Muscle layer of colon (tissue), 2 donors: ENCODE measurements at regions not wholly inside any gene's neighbourhood (a gene's known extent, or its start where the extent isn't known, plus 50 kb on each side); places are given as distances from the start of the nearest gene placed in this dataset.

Experiments
- H3K27ac ChIP-seq: one replicate; pipeline ENCODE4 v1.7.0; 2013; ENCODE audit warnings: low read depth, mild to moderate bottlenecking, low read length, moderate library complexity
- H3K27me3 ChIP-seq, 2 donors: one replicate each; pipeline ENCODE4 v1.7.0; 2013; ENCODE audit warnings: low read length in 2 of 2, mild to moderate bottlenecking in 2 of 2; ENCODE audit not compliant: insufficient read depth in 2 of 2, control insufficient read depth in 1 of 2
- H3K36me3 ChIP-seq: one replicate; pipeline ENCODE4 v1.7.0; 2013; ENCODE audit warnings: mild to moderate bottlenecking, low read length; ENCODE audit not compliant: insufficient read depth
- H3K4me1 ChIP-seq: one replicate; pipeline ENCODE4 v1.7.0; 2013; ENCODE audit warnings: mild to moderate bottlenecking, low read length; ENCODE audit not compliant: insufficient read depth
- H3K4me3 ChIP-seq, 2 donors: one replicate each; pipeline ENCODE4 v1.7.0; 2013; ENCODE audit warnings: low read length in 2 of 2, low read depth in 1 of 2, mild to moderate bottlenecking in 1 of 2, moderate library complexity in 1 of 2
- H3K9ac ChIP-seq: one replicate; pipeline ENCODE4 v1.7.0; 2013; ENCODE audit warnings: low read length
- H3K9me3 ChIP-seq: one replicate; pipeline ENCODE4 v1.7.0; 2013; ENCODE audit warnings: mild to moderate bottlenecking, low read length
- donor health status: abdominal sarcoma.
- donor health status: Adenocarcinoma of cecum.

DNA sequence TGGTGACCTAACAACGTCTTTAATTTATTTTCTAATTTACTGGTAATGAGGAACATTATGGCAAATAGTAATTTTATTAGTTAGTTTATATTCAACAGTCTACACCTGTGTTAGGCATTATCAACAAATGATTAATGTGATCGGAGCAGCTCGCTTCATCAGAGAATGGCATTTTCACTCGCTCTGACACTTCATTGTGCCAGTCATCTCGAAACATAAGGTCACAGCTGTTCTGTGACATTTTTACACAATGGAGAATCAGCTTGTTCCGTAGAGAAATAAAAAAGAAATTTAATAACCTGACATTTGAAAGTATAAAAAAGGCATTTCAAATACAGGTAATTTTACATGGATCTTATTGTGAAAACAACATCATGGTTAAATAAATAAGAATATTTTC, 858.4 kb downstream of the SLITRK6 start:
- H3K9me3 ChIP-seq, result no peaks in the 10 kb centered on the region
- H3K9ac ChIP-seq, result no peak overlapping the region
- H3K27ac ChIP-seq, result no peak overlapping the region
- no peaks in the 10 kb centered on the region for H3K4me1 ChIP-seq
- H3K36me3 ChIP-seq, result no peaks in the 10 kb centered on the region
- H3K27me3 ChIP-seq, result no peaks in the 10 kb centered on the region
- no peak overlapping the region for H3K4me3 ChIP-seq

- Histone ChIP-seq H3K27me3 (no peaks in the 10 kb centered on the region), H3K9me3 (no peaks in the 10 kb centered on the region), H3K4me3 (no peak overlapping the region), H3K4me1 (no peaks in the 10 kb centered on the region), H3K36me3 (no peaks in the 10 kb centered on the region), H3K9ac (no peak overlapping the region), H3K27ac (no peak overlapping the region)
These were observed 859.1 kb downstream of the SLITRK6 start for GRCh38 chr13:84940167-84940566.

- peak overlapping the region in 1 of 2 donors; percentile 32 for H3K4me3 ChIP-seq
- H3K27ac ChIP-seq, result no peak overlapping the region
- H3K4me1 ChIP-seq, result no peaks in the 10 kb centered on the region
- H3K9ac ChIP-seq, result no peak overlapping the region
- H3K27me3 ChIP-seq, result no peaks in the 10 kb centered on the region
- H3K36me3 ChIP-seq, result no peaks in the 10 kb centered on the region
- no peaks in the 10 kb centered on the region for H3K9me3 ChIP-seq
These were observed 864.3 kb downstream of the SLITRK6 start for GRCh38 chr13:84934911-84935310.

DNA sequence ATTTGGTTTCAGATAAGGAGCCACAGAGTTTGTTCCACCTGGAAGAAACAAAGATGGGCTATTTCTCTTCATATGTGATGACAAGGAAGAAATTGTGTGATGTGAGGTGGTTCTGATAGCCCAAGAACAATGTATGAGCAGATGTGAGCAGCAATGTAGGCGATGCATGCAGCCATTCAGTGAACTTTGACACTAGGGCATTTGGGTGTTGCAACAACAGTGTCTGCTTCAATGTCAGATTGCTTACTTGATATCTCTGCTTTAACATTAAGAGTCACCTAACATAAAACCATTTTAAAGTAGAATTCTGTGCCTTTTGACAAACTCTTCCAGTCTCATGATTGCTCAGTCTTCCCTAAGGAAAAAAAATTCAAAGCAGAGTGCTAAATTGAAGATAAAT, 865.4 kb downstream of the SLITRK6 start:
- Histone ChIP-seq H3K9ac (no peak overlapping the region), H3K36me3 (no peaks in the 10 kb centered on the region), H3K4me1 (no peaks in the 10 kb centered on the region), H3K4me3 (no peak overlapping the region), H3K27ac (no peak overlapping the region), H3K27me3 (no peaks in the 10 kb centered on the region), H3K9me3 (no peaks in the 10 kb centered on the region)

- H3K36me3 ChIP-seq, result no peaks in the 10 kb centered on the region
- H3K9me3 ChIP-seq, result no peaks in the 10 kb centered on the region
- H3K27ac ChIP-seq, result no peak overlapping the region
- H3K4me1 ChIP-seq, result no peaks in the 10 kb centered on the region
- H3K9ac ChIP-seq, result no peak overlapping the region
- no peaks in the 10 kb centered on the region for H3K27me3 ChIP-seq
- H3K4me3 ChIP-seq, result no peak overlapping the region
These were observed 868.0 kb downstream of the SLITRK6 start for GRCh38 chr13:84931264-84931663.

DNA sequence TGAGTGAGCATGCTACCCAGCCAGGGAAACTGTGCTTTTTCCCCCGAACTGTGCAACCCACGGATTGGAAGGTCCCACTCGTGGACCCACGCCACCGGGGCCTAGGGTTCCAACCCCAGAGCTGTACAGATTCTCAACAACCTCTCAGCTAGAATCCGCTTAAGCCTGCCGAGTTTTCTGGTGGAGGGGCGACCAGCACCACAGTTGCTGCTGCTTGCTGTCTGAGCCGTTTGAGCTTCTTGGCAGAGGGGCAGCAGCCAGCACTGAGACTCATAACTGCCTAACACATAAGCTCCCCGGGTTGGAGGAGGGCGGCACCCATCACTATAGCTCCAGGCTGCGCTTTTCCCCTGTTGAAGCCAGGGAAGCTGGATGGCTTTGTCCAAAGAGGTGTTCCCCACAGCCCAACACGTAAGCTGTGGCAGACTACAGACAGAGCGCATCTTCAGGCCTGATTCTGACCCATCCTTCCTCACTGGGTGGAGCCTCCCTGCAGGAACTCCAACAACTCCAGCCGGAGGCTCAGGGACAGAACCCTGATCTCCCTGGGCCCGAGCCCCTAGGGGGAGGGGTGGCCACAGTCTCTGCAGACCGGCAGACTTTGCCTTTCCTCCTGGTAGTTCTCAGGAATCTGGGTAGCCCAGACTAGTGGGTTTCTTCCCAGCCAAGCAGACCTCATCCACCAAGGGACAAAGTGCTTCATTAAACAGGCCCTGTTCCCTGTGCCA, 871.6 kb downstream of the SLITRK6 start:
- no peak overlapping the region for H3K4me3 ChIP-seq
- no peaks in the 10 kb centered on the region for H3K27me3 ChIP-seq
- no peaks in the 10 kb centered on the region for H3K9me3 ChIP-seq
- H3K4me1 ChIP-seq, result no peaks in the 10 kb centered on the region
- H3K9ac ChIP-seq, result no peak overlapping the region
- H3K36me3 ChIP-seq, result no peaks in the 10 kb centered on the region
- H3K27ac ChIP-seq, result no peak overlapping the region

DNA sequence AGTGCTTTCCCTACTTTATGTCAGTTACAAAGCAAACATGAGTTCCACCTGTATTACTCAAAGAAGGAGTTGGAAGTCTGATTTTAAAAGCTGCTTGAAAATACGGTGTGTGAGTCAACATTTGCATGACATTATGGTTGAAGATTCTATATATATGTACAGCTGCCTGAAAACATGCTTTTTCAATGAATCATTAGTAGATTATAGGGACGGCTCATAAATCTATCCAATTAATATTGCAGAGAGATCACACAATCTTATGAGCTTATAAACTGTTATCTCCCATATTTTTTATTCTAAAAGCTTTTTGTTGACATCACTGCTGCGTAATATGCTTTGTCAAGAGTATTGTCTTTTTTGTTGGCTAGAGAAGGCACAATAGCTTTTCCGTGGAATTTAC, 873.8 kb downstream of the SLITRK6 start:
- Histone ChIP-seq H3K4me1 (no peaks in the 10 kb centered on the region), H3K4me3 (no peak overlapping the region), H3K9me3 (no peaks in the 10 kb centered on the region), H3K9ac (no peak overlapping the region), H3K27ac (no peak overlapping the region), H3K27me3 (no peaks in the 10 kb centered on the region), H3K36me3 (no peaks in the 10 kb centered on the region)

DNA sequence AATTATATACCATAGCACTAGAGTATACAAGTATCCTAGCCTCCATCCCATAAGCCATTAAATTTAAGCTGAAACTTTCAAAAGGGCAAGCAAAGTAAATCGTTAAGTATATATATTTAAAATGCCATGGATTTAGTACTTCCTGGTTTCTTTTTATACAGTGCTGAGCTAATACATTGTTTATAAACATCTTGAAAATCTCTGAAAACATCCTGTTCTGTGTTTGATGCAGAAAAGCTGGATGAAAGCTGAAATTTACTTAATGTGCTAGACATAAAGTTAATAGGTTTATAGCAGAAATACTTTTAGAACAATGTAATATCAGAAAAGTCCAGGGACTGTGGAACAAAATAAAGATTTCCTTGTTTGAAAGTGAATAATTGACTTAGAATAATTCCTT, 875.4 kb downstream of the SLITRK6 start:
- Histone ChIP-seq H3K9me3 (no peaks in the 10 kb centered on the region), H3K4me3 (no peak overlapping the region), H3K36me3 (no peaks in the 10 kb centered on the region), H3K27ac (no peak overlapping the region), H3K9ac (no peak overlapping the region), H3K4me1 (no peaks in the 10 kb centered on the region), H3K27me3 (no peaks in the 10 kb centered on the region)

DNA sequence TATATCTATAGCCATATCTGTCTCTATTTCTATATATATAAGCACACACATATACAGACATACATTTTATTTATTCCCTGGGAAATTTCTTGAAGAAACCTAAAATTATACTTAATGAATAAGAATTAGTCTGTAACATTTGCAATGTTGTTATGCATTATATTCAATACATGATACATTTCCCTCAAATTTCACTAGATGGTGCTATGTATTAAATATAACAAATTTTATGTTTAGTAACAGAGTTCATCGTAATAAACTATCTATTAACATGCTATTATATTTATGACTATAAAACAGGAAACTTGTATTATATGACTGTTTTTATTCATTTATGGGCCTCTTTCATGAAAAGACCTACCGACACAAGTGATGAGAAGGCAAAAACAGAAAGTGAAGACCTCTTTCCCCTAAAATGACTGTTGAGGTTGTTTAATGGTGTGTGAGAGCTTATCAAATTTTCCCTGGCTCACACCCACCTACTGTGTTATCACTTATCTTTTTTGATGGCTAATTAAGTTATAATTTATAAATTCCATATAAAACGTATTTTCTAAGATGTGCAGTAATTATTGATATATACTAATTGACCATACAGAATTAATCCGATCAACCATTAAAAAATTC, 881.9 kb downstream of the SLITRK6 start:
- Histone ChIP-seq H3K4me3 (no peak overlapping the region), H3K9me3 (no peaks in the 10 kb centered on the region), H3K4me1 (no peaks in the 10 kb centered on the region), H3K36me3 (no peaks in the 10 kb centered on the region), H3K27ac (no peak overlapping the region), H3K27me3 (no peaks in the 10 kb centered on the region), H3K9ac (no peak overlapping the region)

DNA sequence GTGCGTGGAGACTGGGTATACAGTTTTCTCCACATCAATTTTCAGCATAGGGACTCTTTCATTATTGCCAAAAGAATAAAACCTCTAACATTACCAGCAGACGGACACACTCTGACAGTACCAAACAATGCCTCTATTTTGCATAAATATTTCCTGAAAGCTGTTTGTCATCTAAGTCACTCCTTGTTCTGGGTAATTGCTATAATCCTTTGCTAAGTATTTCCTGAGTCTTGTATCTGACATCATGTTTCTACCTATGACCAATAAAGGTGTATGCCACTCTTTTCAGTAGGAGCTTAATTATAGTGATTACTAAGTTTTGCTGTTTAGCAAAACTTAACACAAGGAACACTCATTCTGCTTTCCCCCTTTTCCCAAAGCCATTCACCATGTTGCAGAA, 886.5 kb downstream of the SLITRK6 start:
- H3K27me3 ChIP-seq, result no peaks in the 10 kb centered on the region
- no peak overlapping the region for H3K27ac ChIP-seq
- H3K36me3 ChIP-seq, result no peaks in the 10 kb centered on the region
- no peaks in the 10 kb centered on the region for H3K9me3 ChIP-seq
- H3K4me3 ChIP-seq, result no peak overlapping the region
- H3K9ac ChIP-seq, result no peak overlapping the region
- no peaks in the 10 kb centered on the region for H3K4me1 ChIP-seq

GRCh38 chr13:84910423-84910822, 888.8 kb downstream of the SLITRK6 start:
- Histone ChIP-seq H3K4me1 (no peaks in the 10 kb centered on the region), H3K9me3 (no peaks in the 10 kb centered on the region), H3K9ac (no peak overlapping the region), H3K4me3 (no peak overlapping the region), H3K27me3 (no peaks in the 10 kb centered on the region), H3K27ac (no peak overlapping the region), H3K36me3 (no peaks in the 10 kb centered on the region)

DNA sequence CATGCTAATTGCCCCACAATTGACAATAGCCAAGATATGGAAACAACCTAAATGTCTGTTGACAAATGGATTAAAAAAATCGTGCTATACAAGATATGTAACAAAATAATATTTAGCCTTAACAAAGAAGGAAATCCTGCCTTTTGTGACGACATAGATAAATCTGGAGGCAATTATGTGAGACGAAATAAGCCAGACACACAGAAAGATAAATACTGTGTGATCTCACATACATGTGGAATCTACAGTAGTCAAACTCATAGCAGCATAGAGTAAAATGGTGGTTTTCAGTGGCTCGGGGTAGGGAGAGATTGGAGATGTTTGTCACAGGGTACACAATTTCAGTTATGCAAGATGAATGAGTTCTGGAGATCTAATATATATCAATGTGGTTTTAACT, 895.8 kb downstream of the SLITRK6 start:
- Histone ChIP-seq H3K9ac (no peak overlapping the region), H3K27ac (no peak overlapping the region)

More for the DNA sequence above, 895.8 kb downstream of the SLITRK6 start:
- no peaks in the 10 kb centered on the region for H3K36me3 ChIP-seq
- H3K27me3 ChIP-seq, result no peaks in the 10 kb centered on the region
- no peaks in the 10 kb centered on the region for H3K9me3 ChIP-seq
- H3K4me3 ChIP-seq, result no peak overlapping the region
- H3K4me1 ChIP-seq, result no peaks in the 10 kb centered on the region
